ENCODE measurements at regions not wholly inside any gene's neighbourhood (a gene's known extent, or its start where the extent isn't known, plus 50 kb on each side); places are given as distances from the start of the nearest gene placed in this dataset.

DNA sequence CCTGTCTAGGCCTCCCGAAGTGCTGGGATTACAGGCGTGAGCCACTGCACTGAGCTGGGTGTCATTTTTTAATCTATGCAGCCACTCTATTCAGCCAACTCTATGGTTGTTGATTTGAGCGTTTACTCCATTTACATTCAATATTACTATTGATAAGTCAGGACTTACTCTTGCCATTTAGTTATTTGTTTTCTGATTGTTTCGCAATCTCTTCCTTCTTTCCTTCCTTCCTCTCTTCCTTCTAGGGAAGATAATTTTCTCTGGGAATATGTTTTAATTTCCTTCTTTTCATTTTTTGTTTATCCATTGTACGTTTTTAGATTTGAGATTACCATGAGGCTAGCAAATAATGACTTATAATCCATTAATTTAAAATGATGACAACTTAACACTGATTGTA, 2056.0 kb downstream of the OLFM4 start:
- H3K4me3 ChIP-seq (ENCODE audit: low read depth, low read length): no peak overlapping the region
- in situ Hi-C loops (cut with HindIII; ENCODE audit: low sequenced_read_pairs): no loop called here
- DNase-seq (ENCODE audit: low read depth): no peak
- TF ChIP-seq, protein P1, sequence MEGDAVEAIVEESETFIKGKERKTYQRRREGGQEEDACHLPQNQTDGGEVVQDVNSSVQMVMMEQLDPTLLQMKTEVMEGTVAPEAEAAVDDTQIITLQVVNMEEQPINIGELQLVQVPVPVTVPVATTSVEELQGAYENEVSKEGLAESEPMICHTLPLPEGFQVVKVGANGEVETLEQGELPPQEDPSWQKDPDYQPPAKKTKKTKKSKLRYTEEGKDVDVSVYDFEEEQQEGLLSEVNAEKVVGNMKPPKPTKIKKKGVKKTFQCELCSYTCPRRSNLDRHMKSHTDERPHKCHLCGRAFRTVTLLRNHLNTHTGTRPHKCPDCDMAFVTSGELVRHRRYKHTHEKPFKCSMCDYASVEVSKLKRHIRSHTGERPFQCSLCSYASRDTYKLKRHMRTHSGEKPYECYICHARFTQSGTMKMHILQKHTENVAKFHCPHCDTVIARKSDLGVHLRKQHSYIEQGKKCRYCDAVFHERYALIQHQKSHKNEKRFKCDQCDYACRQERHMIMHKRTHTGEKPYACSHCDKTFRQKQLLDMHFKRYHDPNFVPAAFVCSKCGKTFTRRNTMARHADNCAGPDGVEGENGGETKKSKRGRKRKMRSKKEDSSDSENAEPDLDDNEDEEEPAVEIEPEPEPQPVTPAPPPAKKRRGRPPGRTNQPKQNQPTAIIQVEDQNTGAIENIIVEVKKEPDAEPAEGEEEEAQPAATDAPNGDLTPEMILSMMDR (IDR thresholded peaks at IDR 0.05; ENCODE audit: low read depth, low read length, missing control alignments): no peak

GRCh38 chr13:55087085-55087484, 2053.6 kb upstream of the PRR20A start:
- TF ChIP-seq, protein P1 (IDR thresholded peaks at IDR 0.05; ENCODE audit: low read depth, low read length, missing control alignments): no peak
- no peak for DNase-seq (ENCODE audit: low read depth)
- in situ Hi-C loops (cut with HindIII; ENCODE audit: low sequenced_read_pairs): no loop called here
- H3K4me3 ChIP-seq (ENCODE audit: low read depth, low read length): no peak overlapping the region

DNA sequence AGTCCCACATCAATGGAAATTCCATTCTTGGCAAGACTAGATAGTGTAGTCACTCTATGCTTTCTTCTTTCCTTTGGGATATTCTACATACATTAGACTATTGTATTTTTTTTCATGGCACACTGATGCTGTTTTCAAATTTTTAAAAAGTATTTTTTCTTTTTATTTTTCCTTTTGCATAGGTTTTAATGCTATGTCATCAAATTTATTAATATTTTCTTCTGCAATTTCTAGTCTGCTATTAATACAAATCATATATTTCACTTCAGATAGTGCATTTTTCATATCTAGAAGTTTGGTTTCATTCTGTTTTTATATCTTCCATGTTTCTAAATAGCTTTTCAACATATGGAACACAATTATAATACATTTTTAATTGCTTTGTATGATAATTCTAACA, 2050.1 kb upstream of the PRR20A start:
- no peak for DNase-seq (ENCODE audit: low read depth)
- TF ChIP-seq, protein P1 (IDR thresholded peaks at IDR 0.05; ENCODE audit: low read depth, low read length, missing control alignments): no peak
- in situ Hi-C loops (cut with HindIII; ENCODE audit: low sequenced_read_pairs): no loop called here
- H3K4me3 ChIP-seq (ENCODE audit: low read depth, low read length): no peak overlapping the region

DNA sequence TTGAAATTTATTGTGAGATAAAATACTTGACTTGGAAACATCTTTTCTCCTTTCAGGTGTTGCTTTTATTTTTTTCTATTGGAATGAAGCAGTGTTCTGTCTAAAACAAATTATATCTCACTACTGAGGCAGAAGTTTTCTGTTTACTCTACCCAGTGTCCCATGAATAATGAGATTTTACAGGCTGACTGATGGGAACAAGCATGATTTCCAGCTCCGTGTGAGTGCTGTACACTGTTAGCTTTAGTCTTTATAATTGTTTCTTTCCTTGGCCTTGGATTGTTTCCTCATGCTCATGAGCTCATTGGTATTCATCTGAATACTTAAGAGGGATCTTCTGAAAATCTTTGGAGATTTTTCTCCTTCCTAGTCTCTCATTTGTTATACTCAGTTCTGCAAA, 2049.5 kb upstream of the PRR20A start:
- TF ChIP-seq, protein P1 (IDR thresholded peaks at IDR 0.05; ENCODE audit: low read depth, low read length, missing control alignments): no peak
- DNase-seq (ENCODE audit: low read depth): no peak
- no peak overlapping the region for H3K4me3 ChIP-seq (ENCODE audit: low read depth, low read length)
- in situ Hi-C loops (cut with HindIII; ENCODE audit: low sequenced_read_pairs): no loop called here

DNA sequence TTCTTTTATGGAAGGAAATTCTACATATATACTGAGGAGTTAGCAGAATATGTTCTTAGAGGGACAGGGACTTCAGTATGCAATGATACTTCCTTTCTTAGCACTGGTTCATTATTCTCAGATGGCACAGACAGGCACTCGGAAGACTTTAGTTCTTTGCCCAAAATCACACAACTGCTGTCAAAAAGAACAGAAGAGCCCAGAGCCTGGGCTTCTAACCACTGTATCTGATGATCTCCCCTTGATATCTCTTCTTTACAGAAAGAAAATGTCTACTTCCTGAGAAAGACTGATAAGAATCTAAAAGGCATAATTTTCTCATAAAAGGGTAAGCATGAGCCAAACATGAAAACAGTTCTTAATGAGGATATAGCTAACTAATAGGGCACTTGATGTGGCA, 2034.2 kb upstream of the PRR20A start:
- in situ Hi-C loops (cut with HindIII; ENCODE audit: low sequenced_read_pairs): no loop called here
- TF ChIP-seq, protein P1 (IDR thresholded peaks at IDR 0.05; ENCODE audit: low read depth, low read length, missing control alignments): no peak
- DNase-seq (ENCODE audit: low read depth): no peak
- no peak overlapping the region for H3K4me3 ChIP-seq (ENCODE audit: low read depth, low read length)

DNA sequence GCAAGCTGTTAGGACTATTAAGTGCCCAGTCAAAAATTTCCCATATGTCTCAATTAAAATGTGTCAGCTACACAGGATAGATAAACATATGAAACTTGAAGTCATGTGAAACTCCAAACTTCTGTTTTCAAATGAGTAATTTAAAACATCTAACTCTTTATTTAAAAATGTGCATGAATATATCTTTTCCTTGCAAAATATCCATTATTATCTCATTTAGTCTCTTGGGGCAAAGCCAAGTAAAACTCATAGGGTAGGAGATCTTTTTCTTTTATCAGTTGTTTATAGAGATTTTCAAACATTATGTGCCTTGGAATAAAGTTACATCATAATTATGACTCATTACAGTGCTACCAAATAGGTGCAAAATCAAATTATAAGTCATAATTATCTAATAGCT, 2020.1 kb upstream of the PRR20A start:
- no peak overlapping the region for H3K4me3 ChIP-seq (ENCODE audit: low read depth, low read length)
- in situ Hi-C loops (cut with HindIII; ENCODE audit: low sequenced_read_pairs): no loop called here
- no peak for DNase-seq (ENCODE audit: low read depth)
- TF ChIP-seq, protein P1 (IDR thresholded peaks at IDR 0.05; ENCODE audit: low read depth, low read length, missing control alignments): no peak

DNA sequence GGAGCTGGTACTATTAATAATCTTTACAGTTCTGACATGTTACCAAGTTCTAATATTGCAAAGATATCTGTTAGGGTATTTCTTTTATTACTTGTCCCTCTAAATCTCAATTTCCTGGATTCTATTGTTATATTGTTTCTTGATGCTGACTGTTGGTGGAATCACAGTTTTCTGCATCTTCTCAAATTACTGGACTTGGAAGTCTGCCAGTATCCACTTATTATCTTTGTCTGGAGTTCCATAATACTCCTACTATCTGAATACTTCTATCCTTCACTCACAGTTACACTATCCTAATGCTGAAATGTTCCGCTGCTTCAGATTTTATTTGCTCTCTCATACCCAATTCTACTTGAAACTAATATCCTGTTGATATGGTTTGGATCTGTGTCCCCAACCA, 1985.7 kb upstream of the PRR20A start:
- TF ChIP-seq, protein P1 (IDR thresholded peaks at IDR 0.05; ENCODE audit: low read depth, low read length, missing control alignments): no peak
- in situ Hi-C loops (cut with HindIII; ENCODE audit: low sequenced_read_pairs): no loop called here
- no peak for DNase-seq (ENCODE audit: low read depth)
- no peak overlapping the region for H3K4me3 ChIP-seq (ENCODE audit: low read depth, low read length)
